Parathyroid adenoma (tissue), 2 donors: ENCODE measurements at regions not wholly inside any gene's neighbourhood (a gene's known extent, or its start where the extent isn't known, plus 50 kb on each side); places are given as distances from the start of the nearest gene placed in this dataset.

Experiments
- H2AFZ ChIP-seq: fragments of 300-600 bp; sonication (generic); one replicate; pipeline ENCODE4 v1.7.0; 2017; ENCODE audit warnings: antibody characterized with exemption, mild to moderate bottlenecking
- H3K27ac ChIP-seq: fragments of 300-600 bp; sonication (generic); one replicate; pipeline ENCODE4 v1.7.0; 2017
- H3K27me3 ChIP-seq: fragments of 300-600 bp; sonication (generic); one replicate; pipeline ENCODE4 v1.7.0; 2017; ENCODE audit warnings: low read length; ENCODE audit not compliant: control insufficient read depth, insufficient read depth
- H3K36me3 ChIP-seq: fragments of 300-600 bp; sonication (generic); one replicate; pipeline ENCODE4 v1.7.0; 2017; ENCODE audit warnings: low read length; ENCODE audit not compliant: control insufficient read depth, insufficient read depth
- H3K4me1 ChIP-seq: fragments of 300-600 bp; sonication (generic); one replicate; pipeline ENCODE4 v1.7.0; 2017; ENCODE audit warnings: control low read depth
- H3K4me2 ChIP-seq: fragments of 300-600 bp; sonication (generic); one replicate; pipeline ENCODE4 v1.7.0; 2017; ENCODE audit warnings: low read length
- H3K4me3 ChIP-seq: fragments of 300-600 bp; sonication (generic); one replicate; pipeline ENCODE4 v1.7.0; 2017; ENCODE audit warnings: low read depth, low read length
- H3K79me2 ChIP-seq: fragments of 300-600 bp; sonication (generic); one replicate; pipeline ENCODE4 v1.7.0; 2017; ENCODE audit warnings: control low read depth
- H3K9ac ChIP-seq: fragments of 300-600 bp; sonication (generic); one replicate; pipeline ENCODE4 v1.7.0; 2017; ENCODE audit warnings: mild to moderate bottlenecking
- H3K9me3 ChIP-seq: fragments of 300-600 bp; sonication (generic); one replicate; pipeline ENCODE4 v1.7.0; 2017; ENCODE audit warnings: low read length; ENCODE audit not compliant: control insufficient read depth
- TF ChIP-seq, protein P1 (sequence below): fragments of 300-600 bp; sonication (generic); IDR thresholded peaks from one replicate; pipeline ENCODE4 v1.7.0; 2017; ENCODE audit warnings: antibody characterized with exemption, mild to moderate bottlenecking
- donor health status: primary hyperparathyroidism.

DNA sequence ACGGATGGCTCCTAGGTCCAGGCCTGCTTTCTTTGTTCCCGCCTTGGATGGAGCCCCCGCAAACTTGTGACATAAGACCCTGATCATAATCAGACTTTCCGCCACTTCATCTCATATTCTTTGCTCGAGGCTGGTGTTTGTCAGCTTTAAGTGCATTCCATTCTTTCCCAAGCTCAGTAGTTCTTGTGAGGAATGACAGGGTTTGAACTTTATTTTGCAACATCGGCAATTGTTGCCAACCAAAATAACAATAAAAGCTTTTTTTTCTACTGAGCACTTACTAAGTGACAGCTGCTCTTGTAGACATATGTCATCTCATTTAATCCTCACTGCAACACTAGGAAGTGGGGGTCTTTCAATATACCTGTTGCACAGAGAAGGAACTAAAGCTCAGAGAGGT is 178.8 kb upstream of the ST6GAL2 start:
- Histone ChIP-seq H3K36me3 (no peaks in the 10 kb centered on the region), H3K4me1 (no peaks in the 10 kb centered on the region), H3K4me2 (no peak overlapping the region), H3K4me3 (no peak overlapping the region), H3K79me2 (no peaks in the 10 kb centered on the region), H3K27me3 (no peaks in the 10 kb centered on the region), H3K9ac (no peak overlapping the region), H3K27ac (no peak overlapping the region), H3K9me3 (no peaks in the 10 kb centered on the region), H2AFZ (no peak overlapping the region)
- TF ChIP-seq, protein P1, sequence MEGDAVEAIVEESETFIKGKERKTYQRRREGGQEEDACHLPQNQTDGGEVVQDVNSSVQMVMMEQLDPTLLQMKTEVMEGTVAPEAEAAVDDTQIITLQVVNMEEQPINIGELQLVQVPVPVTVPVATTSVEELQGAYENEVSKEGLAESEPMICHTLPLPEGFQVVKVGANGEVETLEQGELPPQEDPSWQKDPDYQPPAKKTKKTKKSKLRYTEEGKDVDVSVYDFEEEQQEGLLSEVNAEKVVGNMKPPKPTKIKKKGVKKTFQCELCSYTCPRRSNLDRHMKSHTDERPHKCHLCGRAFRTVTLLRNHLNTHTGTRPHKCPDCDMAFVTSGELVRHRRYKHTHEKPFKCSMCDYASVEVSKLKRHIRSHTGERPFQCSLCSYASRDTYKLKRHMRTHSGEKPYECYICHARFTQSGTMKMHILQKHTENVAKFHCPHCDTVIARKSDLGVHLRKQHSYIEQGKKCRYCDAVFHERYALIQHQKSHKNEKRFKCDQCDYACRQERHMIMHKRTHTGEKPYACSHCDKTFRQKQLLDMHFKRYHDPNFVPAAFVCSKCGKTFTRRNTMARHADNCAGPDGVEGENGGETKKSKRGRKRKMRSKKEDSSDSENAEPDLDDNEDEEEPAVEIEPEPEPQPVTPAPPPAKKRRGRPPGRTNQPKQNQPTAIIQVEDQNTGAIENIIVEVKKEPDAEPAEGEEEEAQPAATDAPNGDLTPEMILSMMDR = no peak

DNA sequence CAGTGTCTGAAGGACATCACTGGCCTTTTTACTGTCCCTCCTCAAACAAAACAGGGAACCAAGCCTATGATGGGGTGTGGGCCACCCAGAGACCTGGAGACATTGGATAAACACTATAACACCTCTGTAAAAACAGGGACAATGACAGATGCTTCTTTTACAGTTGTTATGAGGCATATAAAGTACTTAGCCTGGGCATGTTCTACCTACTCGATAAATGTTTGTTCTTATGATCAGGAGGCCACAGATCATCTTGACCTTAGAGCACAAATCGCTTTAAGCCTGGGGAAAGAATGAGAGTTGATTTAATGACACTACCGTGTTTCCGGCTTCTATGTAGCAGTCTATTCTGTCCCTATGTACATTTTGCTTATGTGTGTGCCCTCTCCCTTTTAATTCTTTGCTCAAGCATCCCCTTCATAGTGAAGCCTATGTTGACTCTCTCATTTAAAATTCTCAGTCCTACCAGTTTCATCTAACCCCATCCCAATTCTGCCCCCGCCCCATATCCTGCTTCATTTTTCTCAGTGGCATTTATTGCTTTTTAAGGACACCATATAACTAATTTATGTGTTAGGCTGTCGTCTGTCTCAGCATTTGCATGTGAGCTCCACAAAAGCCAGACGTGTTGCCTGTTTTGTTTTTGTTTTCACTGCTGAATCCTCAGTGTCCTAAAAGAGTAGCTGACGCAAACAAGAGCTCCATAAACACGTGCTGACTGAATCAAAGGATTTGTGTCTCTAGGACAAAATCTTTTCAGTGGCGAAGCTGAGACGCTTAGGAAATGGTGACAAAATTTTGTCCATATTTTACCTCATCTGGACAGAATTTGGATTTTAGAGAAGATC is 182.3 kb upstream of the ST6GAL2 start:
- TF ChIP-seq, protein P1 = no peak
- H3K4me3 ChIP-seq = no peak overlapping the region

DNA sequence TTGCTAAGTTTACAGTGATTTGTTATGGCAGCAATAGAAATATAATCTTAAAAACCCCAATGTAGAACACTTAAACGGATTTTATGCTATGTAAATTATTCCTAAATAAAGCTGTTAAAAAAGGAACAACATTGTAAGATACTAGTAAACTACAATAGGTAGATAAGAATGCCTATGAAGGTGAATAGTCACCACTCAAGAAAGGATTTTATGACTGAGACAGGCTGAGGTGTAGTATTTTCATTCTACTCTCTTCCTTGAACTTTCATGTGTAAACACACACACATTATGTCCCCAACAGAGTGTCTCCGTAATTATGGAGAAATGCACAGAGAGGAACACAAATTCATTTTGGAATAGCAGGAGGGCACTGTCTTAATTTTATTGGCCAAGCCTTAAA is 183.9 kb upstream of the ST6GAL2 start:
- Histone ChIP-seq H3K4me2 (no peak overlapping the region), H3K4me3 (no peak overlapping the region), H3K27ac (no peak overlapping the region), H2AFZ (no peak overlapping the region), H3K9ac (no peak overlapping the region), H3K79me2 (no peaks in the 10 kb centered on the region), H3K27me3 (no peaks in the 10 kb centered on the region), H3K9me3 (no peaks in the 10 kb centered on the region), H3K36me3 (no peaks in the 10 kb centered on the region), H3K4me1 (no peaks in the 10 kb centered on the region)
- TF ChIP-seq, protein P1 = no peak

More for the DNA sequence above, 182.3 kb upstream of the ST6GAL2 start:
- no peak overlapping the region for H3K9ac ChIP-seq
- H3K9me3 ChIP-seq = no peaks in the 10 kb centered on the region
- H2AFZ ChIP-seq = no peak overlapping the region
- H3K36me3 ChIP-seq = no peaks in the 10 kb centered on the region
- H3K79me2 ChIP-seq = no peaks in the 10 kb centered on the region
- no peaks in the 10 kb centered on the region for H3K4me1 ChIP-seq
- H3K27me3 ChIP-seq = no peaks in the 10 kb centered on the region
- H3K27ac ChIP-seq = no peak overlapping the region
- H3K4me2 ChIP-seq = no peak overlapping the region

DNA sequence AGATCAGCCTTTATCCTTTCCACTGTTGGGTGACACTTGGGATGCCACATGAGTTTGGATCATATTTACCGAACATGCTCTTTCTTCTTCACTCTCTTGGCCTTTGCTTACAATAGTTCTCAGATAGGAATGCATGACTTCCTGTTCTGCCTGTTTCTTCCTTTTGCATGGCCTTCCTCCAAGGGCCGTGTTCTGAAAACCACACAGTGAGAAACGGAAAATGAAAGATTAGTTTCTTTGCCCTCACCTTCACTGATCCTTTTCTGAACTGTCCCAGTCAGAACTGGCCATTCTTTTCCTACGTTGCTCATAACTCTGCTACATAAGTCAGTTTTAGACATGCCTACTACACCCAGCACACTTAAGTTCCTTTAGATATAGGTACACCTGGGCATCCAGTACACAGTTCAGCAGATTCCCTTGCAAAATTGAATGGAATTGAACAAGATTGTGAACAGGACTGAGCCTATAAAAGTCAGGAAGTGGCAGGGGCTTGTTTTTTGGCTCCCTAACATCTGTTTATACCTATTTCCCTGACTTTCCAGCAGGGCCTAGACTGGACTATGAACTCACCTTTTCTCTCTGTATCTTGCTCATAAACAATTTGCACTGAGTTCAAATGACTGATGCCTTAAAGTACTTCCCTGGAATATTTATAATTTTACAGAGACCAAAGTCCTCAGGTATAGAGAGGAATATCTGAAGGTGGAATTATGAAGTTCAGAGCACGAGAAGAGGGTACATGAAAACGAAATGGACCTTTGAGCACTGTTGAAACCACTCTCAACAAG is 186.4 kb upstream of the ST6GAL2 start:
- Histone ChIP-seq H2AFZ (no peak overlapping the region), H3K9me3 (no peaks in the 10 kb centered on the region), H3K4me1 (no peaks in the 10 kb centered on the region), H3K36me3 (no peaks in the 10 kb centered on the region), H3K4me3 (no peak overlapping the region), H3K9ac (no peak overlapping the region), H3K4me2 (no peak overlapping the region), H3K27ac (no peak overlapping the region), H3K27me3 (no peaks in the 10 kb centered on the region), H3K79me2 (no peaks in the 10 kb centered on the region)
- TF ChIP-seq, protein P1 = no peak
